SU-DHL-6 (cell line): ENCODE measurements at regions not wholly inside any gene's neighbourhood (a gene's known extent, or its start where the extent isn't known, plus 50 kb on each side); places are given as distances from the start of the nearest gene placed in this dataset.

Experiments used
- H2AFZ ChIP-seq: fragments of 200-600 bp; sonication (generic); 2 replicates; pipeline ENCODE4 v1.6.1; 2014; ENCODE audit warnings: low read depth, mild to moderate bottlenecking, moderate library complexity, mixed read lengths, antibody characterized with exemption, low read length; ENCODE audit not compliant: severe bottlenecking
- H3F3A ChIP-seq: fragments of 200-600 bp; shearing (Covaris generic); 2 replicates; pipeline ENCODE4 v1.6.0; 2016; ENCODE audit warnings: antibody characterized with exemption, mild to moderate bottlenecking; ENCODE audit not compliant: insufficient read depth
- H3K27ac ChIP-seq: fragments of 200-600 bp; sonication (generic); 2 replicates; pipeline ENCODE4 v1.5.1; 2016; ENCODE audit warnings: low read depth, mild to moderate bottlenecking, low read length, moderate library complexity, mixed read lengths
- H3K27me3 ChIP-seq: fragments of 200-600 bp; sonication (generic), shearing (Covaris generic); 2 replicates; pipeline ENCODE4 v1.6.0; 2014; ENCODE audit warnings: mild to moderate bottlenecking, low read length
- H3K36me3 ChIP-seq: fragments of 200-600 bp; sonication (generic); 2 replicates; pipeline ENCODE4 v1.6.1; 2014; ENCODE audit warnings: mild to moderate bottlenecking, low read length, mixed read lengths
- H3K4me2 ChIP-seq: fragments of 300-600, 200-600 bp; shearing (Covaris generic), sonication (generic); 2 replicates; pipeline ENCODE4 v1.6.0; 2014; ENCODE audit warnings: low read length, low read depth, mild to moderate bottlenecking; ENCODE audit not compliant: poor library complexity, severe bottlenecking
- H3K4me3 ChIP-seq: fragments of 200-600 bp; sonication (generic); 2 replicates; pipeline ENCODE4 v1.5.1; 2014; ENCODE audit warnings: antibody characterized with exemption, low read length, mild to moderate bottlenecking, mixed read lengths; ENCODE audit not compliant: insufficient read depth, poor library complexity, severe bottlenecking
- H3K79me2 ChIP-seq: fragments of 200-600 bp; sonication (generic); 2 replicates; pipeline ENCODE4 v1.6.1; 2014; ENCODE audit warnings: mild to moderate bottlenecking, low read length, moderate library complexity; ENCODE audit not compliant: insufficient read depth
- H3K9ac ChIP-seq: fragments of 200-600 bp; sonication (generic); 2 replicates; pipeline ENCODE4 v1.7.0; 2014; ENCODE audit warnings: mild to moderate bottlenecking, low read length
- H3K9me2 ChIP-seq: fragments of 200-600 bp; sonication (generic); replicated peaks from 2 replicates; pipeline ENCODE4 v1.6.1; 2014; ENCODE audit warnings: low read length; ENCODE audit not compliant: insufficient read depth
- H3K9me3 ChIP-seq: fragments of 200-600 bp; sonication (generic); 2 replicates; pipeline ENCODE4 v1.6.1; 2014; ENCODE audit warnings: low read length, mixed read lengths; ENCODE audit not compliant: insufficient read depth
- H4K20me1 ChIP-seq: fragments of 200-600 bp; sonication (generic); 2 replicates; pipeline ENCODE4 v1.6.1; 2014; ENCODE audit warnings: low read depth, mild to moderate bottlenecking, antibody characterized with exemption, low read length, moderate library complexity, mixed read lengths
- EZH2phosphoT487 ChIP-seq: fragments of 200-600 bp; sonication (generic), shearing (Covaris generic); conservative IDR thresholded peaks from 2 replicates; pipeline ENCODE4 v1.6.1; 2018; ENCODE audit warnings: mild to moderate bottlenecking, antibody characterized with exemption, low read length, moderate library complexity, mixed read lengths
- TF ChIP-seq, protein P1 (sequence below): fragments of 200-600 bp; sonication (generic); IDR thresholded peaks from one replicate; pipeline ENCODE4 v1.5.1; 2017; ENCODE audit warnings: antibody characterized with exemption, mild to moderate bottlenecking, low read length, moderate library complexity; ENCODE audit not compliant: insufficient read depth, poor library complexity, severe bottlenecking

DNA sequence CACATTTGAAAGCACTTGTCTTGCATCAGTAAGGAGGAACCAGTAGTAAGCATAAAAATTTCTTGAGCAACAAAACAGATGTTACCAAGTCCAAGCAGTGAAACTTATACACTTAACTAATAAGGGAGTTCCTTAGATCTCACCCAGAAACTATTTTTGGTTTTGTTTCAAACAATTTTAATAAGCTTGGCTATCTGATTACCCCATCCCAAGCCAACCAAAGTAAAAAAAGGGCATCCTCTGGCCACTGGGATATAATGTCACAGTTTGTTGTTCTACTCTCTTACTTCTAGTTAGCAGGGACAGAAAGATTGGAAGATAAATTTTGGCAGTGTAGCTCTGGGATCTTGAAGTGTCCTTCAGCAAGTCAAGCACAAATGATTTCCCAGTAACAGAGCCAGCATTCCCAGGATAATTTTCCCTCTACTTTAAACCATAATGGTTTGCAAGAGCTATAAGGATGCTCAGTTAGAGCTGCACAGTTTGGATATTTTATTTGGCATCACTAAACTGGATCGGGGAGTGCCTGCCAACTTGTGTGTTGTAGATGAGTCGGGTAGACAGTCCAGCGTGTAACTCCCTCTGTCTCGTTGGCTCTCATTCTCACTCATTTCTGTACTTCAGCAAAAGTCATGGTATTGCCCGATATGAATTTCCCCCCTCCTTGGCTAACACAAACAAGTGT is 161.9 kb upstream of the HMHB1 start:
- H4K20me1 ChIP-seq: no peaks in the 10 kb centered on the region
- no peak overlapping the region for H3K4me2 ChIP-seq
- no peaks in the 10 kb centered on the region for H3K9me2 ChIP-seq
- H3F3A ChIP-seq: no peaks in the 10 kb centered on the region
- no peaks in the 10 kb centered on the region for H3K27me3 ChIP-seq
- H3K9me3 ChIP-seq: no peaks in the 10 kb centered on the region
- no peak overlapping the region for H2AFZ ChIP-seq
- no peaks in the 10 kb centered on the region for H3K79me2 ChIP-seq
- H3K36me3 ChIP-seq: no peaks in the 10 kb centered on the region
- TF ChIP-seq, protein P1, sequence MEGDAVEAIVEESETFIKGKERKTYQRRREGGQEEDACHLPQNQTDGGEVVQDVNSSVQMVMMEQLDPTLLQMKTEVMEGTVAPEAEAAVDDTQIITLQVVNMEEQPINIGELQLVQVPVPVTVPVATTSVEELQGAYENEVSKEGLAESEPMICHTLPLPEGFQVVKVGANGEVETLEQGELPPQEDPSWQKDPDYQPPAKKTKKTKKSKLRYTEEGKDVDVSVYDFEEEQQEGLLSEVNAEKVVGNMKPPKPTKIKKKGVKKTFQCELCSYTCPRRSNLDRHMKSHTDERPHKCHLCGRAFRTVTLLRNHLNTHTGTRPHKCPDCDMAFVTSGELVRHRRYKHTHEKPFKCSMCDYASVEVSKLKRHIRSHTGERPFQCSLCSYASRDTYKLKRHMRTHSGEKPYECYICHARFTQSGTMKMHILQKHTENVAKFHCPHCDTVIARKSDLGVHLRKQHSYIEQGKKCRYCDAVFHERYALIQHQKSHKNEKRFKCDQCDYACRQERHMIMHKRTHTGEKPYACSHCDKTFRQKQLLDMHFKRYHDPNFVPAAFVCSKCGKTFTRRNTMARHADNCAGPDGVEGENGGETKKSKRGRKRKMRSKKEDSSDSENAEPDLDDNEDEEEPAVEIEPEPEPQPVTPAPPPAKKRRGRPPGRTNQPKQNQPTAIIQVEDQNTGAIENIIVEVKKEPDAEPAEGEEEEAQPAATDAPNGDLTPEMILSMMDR: no peak
- no peak for TF ChIP-seq EZH2phosphoT487
- no peak overlapping the region for H3K4me3 ChIP-seq
- no peak overlapping the region for H3K9ac ChIP-seq
- H3K27ac ChIP-seq: no peak overlapping the region

DNA sequence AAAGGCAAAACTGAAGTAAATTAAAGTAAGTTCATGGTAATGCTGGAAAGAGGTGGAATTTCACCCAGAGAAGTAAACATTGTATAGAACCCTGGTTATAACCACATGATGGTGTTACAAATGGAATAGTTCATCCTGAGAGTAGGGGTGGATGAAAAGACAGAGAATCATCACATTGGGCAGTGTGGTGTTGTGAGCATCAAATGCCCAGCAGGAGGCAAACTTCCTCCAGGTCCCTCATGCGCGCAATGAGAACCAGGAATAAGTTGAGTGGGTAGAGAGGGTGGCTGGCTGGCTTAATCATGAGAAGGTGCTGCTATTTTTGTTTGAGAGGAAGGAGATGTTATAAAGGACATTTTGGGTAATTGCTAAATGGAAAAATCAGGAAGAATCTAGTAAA is 163.3 kb upstream of the HMHB1 start:
- no peaks in the 10 kb centered on the region for H3K36me3 ChIP-seq
- TF ChIP-seq, protein P1: no peak
- TF ChIP-seq EZH2phosphoT487: no peak
- no peak overlapping the region for H3K27ac ChIP-seq
- no peaks in the 10 kb centered on the region for H3K9me2 ChIP-seq
- no peak overlapping the region for H3K4me3 ChIP-seq
- H3K9ac ChIP-seq: no peak overlapping the region
- no peaks in the 10 kb centered on the region for H3K79me2 ChIP-seq
- H3K4me2 ChIP-seq: no peak overlapping the region
- no peaks in the 10 kb centered on the region for H3F3A ChIP-seq
- no peaks in the 10 kb centered on the region for H3K9me3 ChIP-seq
- no peaks in the 10 kb centered on the region for H4K20me1 ChIP-seq
- H3K27me3 ChIP-seq: no peaks in the 10 kb centered on the region
- no peak overlapping the region for H2AFZ ChIP-seq

DNA sequence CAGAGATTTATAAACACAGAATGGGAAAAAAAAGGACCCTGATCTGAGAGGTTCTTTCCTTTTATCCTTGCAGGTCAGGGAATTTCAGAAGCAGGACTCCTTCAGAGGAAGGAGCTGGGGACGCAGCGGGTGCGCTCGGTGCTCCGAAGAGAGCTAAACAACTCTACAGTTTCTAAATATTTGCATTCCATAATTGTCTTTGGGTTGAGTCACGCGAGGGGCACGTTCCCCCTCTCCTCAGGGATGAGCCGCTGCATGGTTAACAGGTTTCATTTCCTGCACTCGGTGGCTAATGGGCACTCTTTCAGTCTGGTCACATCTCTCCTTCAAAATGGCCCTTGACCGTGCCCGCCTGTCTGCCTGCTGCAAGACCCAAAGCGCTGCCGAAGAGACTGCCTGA is 165.0 kb upstream of the HMHB1 start:
- Histone ChIP-seq H3K4me3 (no peak overlapping the region), H3K36me3 (no peaks in the 10 kb centered on the region), H3F3A (no peaks in the 10 kb centered on the region), H3K79me2 (no peaks in the 10 kb centered on the region), H3K4me2 (no peak overlapping the region), H3K9ac (no peak overlapping the region), H3K27me3 (no peaks in the 10 kb centered on the region), H3K27ac (no peak overlapping the region), H4K20me1 (no peaks in the 10 kb centered on the region), H2AFZ (no peak overlapping the region), H3K9me2 (no peaks in the 10 kb centered on the region), H3K9me3 (no peaks in the 10 kb centered on the region)
- no peak for TF ChIP-seq EZH2phosphoT487
- TF ChIP-seq, protein P1: no peak
